ENCODE measurements at regions not wholly inside any gene's neighbourhood (a gene's known extent, or its start where the extent isn't known, plus 50 kb on each side); places are given as distances from the start of the nearest gene placed in this dataset.

GRCh38 chr12:42961395-42961794, 371.8 kb upstream of the PRICKLE1 start:
- no peak for TF ChIP-seq CTCF (IDR thresholded peaks at IDR 0.05; ENCODE audit: poor library complexity)
- TF ChIP-seq EZH2 (IDR thresholded peaks at IDR 0.05; ENCODE audit: borderline replicate concordance), result no peak
